SU-DHL-6 (cell line): ENCODE measurements at regions not wholly inside any gene's neighbourhood (a gene's known extent, or its start where the extent isn't known, plus 50 kb on each side); places are given as distances from the start of the nearest gene placed in this dataset.

Source experiments
- H2AFZ ChIP-seq: fragments of 200-600 bp; sonication (generic); 2 replicates; pipeline ENCODE4 v1.6.1; 2014; ENCODE audit warnings: low read depth, mild to moderate bottlenecking, moderate library complexity, mixed read lengths, antibody characterized with exemption, low read length; ENCODE audit not compliant: severe bottlenecking
- H3F3A ChIP-seq: fragments of 200-600 bp; shearing (Covaris generic); 2 replicates; pipeline ENCODE4 v1.6.0; 2016; ENCODE audit warnings: antibody characterized with exemption, mild to moderate bottlenecking; ENCODE audit not compliant: insufficient read depth
- H3K27ac ChIP-seq: fragments of 200-600 bp; sonication (generic); 2 replicates; pipeline ENCODE4 v1.5.1; 2016; ENCODE audit warnings: low read depth, mild to moderate bottlenecking, low read length, moderate library complexity, mixed read lengths
- H3K27me3 ChIP-seq: fragments of 200-600 bp; sonication (generic), shearing (Covaris generic); 2 replicates; pipeline ENCODE4 v1.6.0; 2014; ENCODE audit warnings: mild to moderate bottlenecking, low read length
- H3K36me3 ChIP-seq: fragments of 200-600 bp; sonication (generic); 2 replicates; pipeline ENCODE4 v1.6.1; 2014; ENCODE audit warnings: mild to moderate bottlenecking, low read length, mixed read lengths
- H3K4me2 ChIP-seq: fragments of 300-600, 200-600 bp; shearing (Covaris generic), sonication (generic); 2 replicates; pipeline ENCODE4 v1.6.0; 2014; ENCODE audit warnings: low read length, low read depth, mild to moderate bottlenecking; ENCODE audit not compliant: poor library complexity, severe bottlenecking
- H3K4me3 ChIP-seq: fragments of 200-600 bp; sonication (generic); 2 replicates; pipeline ENCODE4 v1.5.1; 2014; ENCODE audit warnings: antibody characterized with exemption, low read length, mild to moderate bottlenecking, mixed read lengths; ENCODE audit not compliant: insufficient read depth, poor library complexity, severe bottlenecking
- H3K79me2 ChIP-seq: fragments of 200-600 bp; sonication (generic); 2 replicates; pipeline ENCODE4 v1.6.1; 2014; ENCODE audit warnings: mild to moderate bottlenecking, low read length, moderate library complexity; ENCODE audit not compliant: insufficient read depth
- H3K9ac ChIP-seq: fragments of 200-600 bp; sonication (generic); 2 replicates; pipeline ENCODE4 v1.7.0; 2014; ENCODE audit warnings: mild to moderate bottlenecking, low read length
- H3K9me2 ChIP-seq: fragments of 200-600 bp; sonication (generic); replicated peaks from 2 replicates; pipeline ENCODE4 v1.6.1; 2014; ENCODE audit warnings: low read length; ENCODE audit not compliant: insufficient read depth
- H3K9me3 ChIP-seq: fragments of 200-600 bp; sonication (generic); 2 replicates; pipeline ENCODE4 v1.6.1; 2014; ENCODE audit warnings: low read length, mixed read lengths; ENCODE audit not compliant: insufficient read depth
- H4K20me1 ChIP-seq: fragments of 200-600 bp; sonication (generic); 2 replicates; pipeline ENCODE4 v1.6.1; 2014; ENCODE audit warnings: low read depth, mild to moderate bottlenecking, antibody characterized with exemption, low read length, moderate library complexity, mixed read lengths
- EZH2phosphoT487 ChIP-seq: fragments of 200-600 bp; sonication (generic), shearing (Covaris generic); conservative IDR thresholded peaks from 2 replicates; pipeline ENCODE4 v1.6.1; 2018; ENCODE audit warnings: mild to moderate bottlenecking, antibody characterized with exemption, low read length, moderate library complexity, mixed read lengths
- TF ChIP-seq, protein P1 (sequence below): fragments of 200-600 bp; sonication (generic); IDR thresholded peaks from one replicate; pipeline ENCODE4 v1.5.1; 2017; ENCODE audit warnings: antibody characterized with exemption, mild to moderate bottlenecking, low read length, moderate library complexity; ENCODE audit not compliant: insufficient read depth, poor library complexity, severe bottlenecking

DNA sequence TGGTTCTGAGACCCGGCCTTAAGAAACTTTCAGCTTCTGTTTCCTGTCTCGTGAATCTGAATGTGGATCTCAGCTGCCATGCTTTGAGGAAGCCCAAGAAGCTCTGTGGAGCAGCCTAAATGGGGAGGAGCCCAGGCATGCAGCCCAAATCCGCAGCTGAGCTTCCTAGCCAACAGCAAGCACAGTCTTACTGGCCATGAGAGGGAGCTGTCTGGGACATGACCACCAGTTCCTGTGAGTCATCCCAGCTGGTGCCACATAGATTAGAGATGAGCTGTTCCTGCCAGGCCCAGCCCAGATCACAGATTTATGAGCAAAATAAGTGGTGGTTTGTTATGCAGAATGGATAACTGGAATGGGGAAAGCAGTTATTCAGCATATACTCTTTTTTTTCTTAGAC lies 224.4 kb upstream of the APCDD1 start:
- H3K4me3 ChIP-seq = no peak overlapping the region
- no peak overlapping the region for H3K4me2 ChIP-seq
- no peak overlapping the region for H3K27ac ChIP-seq
- no peaks in the 10 kb centered on the region for H3K27me3 ChIP-seq
- H3K9me2 ChIP-seq = no peaks in the 10 kb centered on the region
- H3F3A ChIP-seq = no peaks in the 10 kb centered on the region
- H3K79me2 ChIP-seq = no peaks in the 10 kb centered on the region
- no peak overlapping the region for H2AFZ ChIP-seq
- no peaks in the 10 kb centered on the region for H3K36me3 ChIP-seq
- H3K9ac ChIP-seq = no peak overlapping the region
- no peaks in the 10 kb centered on the region for H4K20me1 ChIP-seq
- no peaks in the 10 kb centered on the region; the same call in 1 of the 2 replicates for H3K9me3 ChIP-seq
- no peak for TF ChIP-seq EZH2phosphoT487
- TF ChIP-seq, protein P1, sequence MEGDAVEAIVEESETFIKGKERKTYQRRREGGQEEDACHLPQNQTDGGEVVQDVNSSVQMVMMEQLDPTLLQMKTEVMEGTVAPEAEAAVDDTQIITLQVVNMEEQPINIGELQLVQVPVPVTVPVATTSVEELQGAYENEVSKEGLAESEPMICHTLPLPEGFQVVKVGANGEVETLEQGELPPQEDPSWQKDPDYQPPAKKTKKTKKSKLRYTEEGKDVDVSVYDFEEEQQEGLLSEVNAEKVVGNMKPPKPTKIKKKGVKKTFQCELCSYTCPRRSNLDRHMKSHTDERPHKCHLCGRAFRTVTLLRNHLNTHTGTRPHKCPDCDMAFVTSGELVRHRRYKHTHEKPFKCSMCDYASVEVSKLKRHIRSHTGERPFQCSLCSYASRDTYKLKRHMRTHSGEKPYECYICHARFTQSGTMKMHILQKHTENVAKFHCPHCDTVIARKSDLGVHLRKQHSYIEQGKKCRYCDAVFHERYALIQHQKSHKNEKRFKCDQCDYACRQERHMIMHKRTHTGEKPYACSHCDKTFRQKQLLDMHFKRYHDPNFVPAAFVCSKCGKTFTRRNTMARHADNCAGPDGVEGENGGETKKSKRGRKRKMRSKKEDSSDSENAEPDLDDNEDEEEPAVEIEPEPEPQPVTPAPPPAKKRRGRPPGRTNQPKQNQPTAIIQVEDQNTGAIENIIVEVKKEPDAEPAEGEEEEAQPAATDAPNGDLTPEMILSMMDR = no peak

DNA sequence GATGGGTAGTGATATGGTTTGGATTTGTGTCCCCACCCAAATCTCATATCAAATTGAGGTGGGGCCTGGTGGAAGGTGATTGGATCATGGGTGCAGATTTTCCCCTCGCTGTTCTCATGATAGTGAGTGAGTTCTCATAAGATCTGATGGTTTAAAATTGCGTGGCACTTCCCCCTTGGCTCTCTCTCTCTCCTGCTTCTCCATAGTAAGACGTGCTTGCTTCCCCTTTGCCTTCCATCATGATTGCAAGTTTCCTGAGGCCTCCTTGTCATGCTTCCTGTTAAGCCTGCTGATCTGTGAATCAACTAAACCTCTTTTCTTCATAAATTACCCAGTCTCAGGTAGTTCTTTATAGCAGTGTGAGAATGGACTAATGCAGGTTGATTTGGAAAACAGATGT lies 223.2 kb upstream of the APCDD1 start:
- no peak overlapping the region for H3K4me2 ChIP-seq
- TF ChIP-seq, protein P1 = no peak
- TF ChIP-seq EZH2phosphoT487 = no peak
- no peaks in the 10 kb centered on the region for H3K27me3 ChIP-seq
- no peaks in the 10 kb centered on the region for H3F3A ChIP-seq
- H3K79me2 ChIP-seq = no peaks in the 10 kb centered on the region
- no peaks in the 10 kb centered on the region for H3K9me2 ChIP-seq
- H4K20me1 ChIP-seq = no peaks in the 10 kb centered on the region
- H3K4me3 ChIP-seq = no peak overlapping the region
- no peaks in the 10 kb centered on the region for H3K36me3 ChIP-seq
- no peak overlapping the region for H3K27ac ChIP-seq
- no peaks in the 10 kb centered on the region; the same call in 1 of the 2 replicates for H3K9me3 ChIP-seq
- no peak overlapping the region for H2AFZ ChIP-seq
- no peak overlapping the region for H3K9ac ChIP-seq

DNA sequence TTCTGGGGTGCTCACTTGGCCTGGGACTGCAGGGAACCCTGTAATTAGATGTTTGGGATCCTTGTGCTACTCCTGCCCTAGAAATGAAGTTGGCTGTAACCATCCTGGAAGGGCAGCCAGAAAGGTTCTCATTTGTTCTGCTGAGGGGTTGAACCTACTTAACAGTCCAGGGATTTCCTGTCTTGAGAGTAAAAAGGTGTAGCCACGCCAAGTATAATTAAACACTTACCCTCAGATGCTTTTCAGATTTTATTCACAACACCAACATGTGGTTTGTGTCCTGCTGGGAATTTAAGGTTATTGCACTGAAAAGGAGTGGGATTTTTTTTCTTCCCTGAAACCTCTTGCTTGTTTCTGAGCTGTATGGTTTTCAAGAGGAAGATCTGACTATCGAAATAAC lies 222.4 kb upstream of the APCDD1 start:
- Histone ChIP-seq H3K4me2 (no peak overlapping the region), H3K27me3 (no peaks in the 10 kb centered on the region), H3K79me2 (no peaks in the 10 kb centered on the region), H3K4me3 (no peak overlapping the region), H3K9me2 (no peaks in the 10 kb centered on the region), H3F3A (no peaks in the 10 kb centered on the region), H4K20me1 (no peaks in the 10 kb centered on the region), H3K9me3 (no peaks in the 10 kb centered on the region; the same call in 1 of the 2 replicates), H3K36me3 (no peaks in the 10 kb centered on the region), H3K27ac (no peak overlapping the region), H3K9ac (no peak overlapping the region), H2AFZ (no peak overlapping the region)
- no peak for TF ChIP-seq EZH2phosphoT487
- TF ChIP-seq, protein P1 = no peak
